AG04449 (cell line): ENCODE measurements at regions not wholly inside any gene's neighbourhood (a gene's known extent, or its start where the extent isn't known, plus 50 kb on each side); places are given as distances from the start of the nearest gene placed in this dataset.
"Not testable (repeated sequence)": the region's sequence is repeated elsewhere in the genome, so short reads cannot be mapped to it uniquely, and the experiment has no call there.

ENCODE experiments used
- CTCF ChIA-PET: fragments of 350-600 bp; formaldehyde crosslinking; extraction: SDS; loops from one replicate; lab custom pipeline; 2021; ENCODE audit warnings: antibody characterized with exemption; lab: Yijun Ruan, JAX
- POLR2A ChIA-PET: fragments of 400-600, 350-600 bp; formaldehyde crosslinking; extraction: SDS; loops from one replicate; lab custom pipeline; 2020; ENCODE audit warnings: antibody characterized with exemption, inconsistent platforms; lab: Yijun Ruan, JAX
- DNase-seq: peaks from one replicate; pipeline ENCODE4 v3.0.0-alpha.2; 2010; ENCODE audit warnings: low read depth, low spot score
- H3K4me3 ChIP-seq: 2 replicates; pipeline ENCODE4 v1.5.1; 2011; ENCODE audit warnings: low read depth, mild to moderate bottlenecking, control low read depth, low read length
- CTCF ChIP-seq: IDR thresholded peaks from one replicate; pipeline ENCODE4 v1.5.1; 2011; ENCODE audit warnings: mild to moderate bottlenecking, moderate library complexity, low read length, control low read depth, inconsistent platforms; ENCODE audit not compliant: insufficient read depth; ENCODE audit errors: missing control alignments

- DNase-seq, result no peak
- ChIA-PET POLR2A (no interaction called here), CTCF (no interaction called here)
- no peak overlapping the region for H3K4me3 ChIP-seq
- TF ChIP-seq CTCF, result no peak
Measured at GRCh38 chr20:12248481-12248880, 330.8 kb downstream of the BTBD3 start.

GRCh38 chr20:12250661-12251060 is 333.0 kb downstream of the BTBD3 start:
- POLR2A ChIA-PET, H3K4me3 ChIP-seq, DNase-seq, CTCF ChIA-PET: not testable (repeated sequence)

- ChIA-PET POLR2A (no interaction called here), CTCF (no interaction called here)
- DNase-seq, result no peak
- H3K4me3 ChIP-seq, result no peak overlapping the region
- no peak for TF ChIP-seq CTCF
Measured at GRCh38 chr20:12252793-12253192, 335.1 kb downstream of the BTBD3 start.

- DNase-seq, result no peak
- ChIA-PET CTCF (no interaction called here), POLR2A (no interaction called here)
- TF ChIP-seq CTCF, result no peak
- no peak overlapping the region for H3K4me3 ChIP-seq
Measured at GRCh38 chr20:12255461-12255970, 337.8 kb downstream of the BTBD3 start.

GRCh38 chr20:12256806-12257205 is 339.1 kb downstream of the BTBD3 start:
- TF ChIP-seq CTCF, result no peak
- POLR2A ChIA-PET, result no interaction called here
- no peak overlapping the region for H3K4me3 ChIP-seq
- DNase-seq, result no peak
- CTCF ChIA-PET, result no interaction called here

GRCh38 chr20:12262747-12263146 is 345.1 kb downstream of the BTBD3 start:
- TF ChIP-seq CTCF, result no peak
- POLR2A ChIA-PET, result interaction anchor here (0.7 kb wide), 1 partner anchor 55 kb away, joined by 4 read pairs; no protein-coding TSS in a partner anchor
- CTCF ChIA-PET, result no interaction called here
- no peak for DNase-seq
- H3K4me3 ChIP-seq, result no peak overlapping the region

- ChIA-PET POLR2A (no interaction called here), CTCF (no interaction called here)
- no peak for DNase-seq
- TF ChIP-seq CTCF, result no peak
- no peak overlapping the region for H3K4me3 ChIP-seq
Measured at GRCh38 chr20:12264711-12265110, 347.0 kb downstream of the BTBD3 start.
